Stimulated activated effector memory CD8-positive, alpha-beta T cell treated with anti-CD3 and anti-CD28 coated beads, Interleukin-12 subunit alpha, Interleukin-12 subunit beta, amount 100 ng/mL, for 72 hours (primary cell): ENCODE measurements at regions not wholly inside any gene's neighbourhood (a gene's known extent, or its start where the extent isn't known, plus 50 kb on each side); places are given as distances from the start of the nearest gene placed in this dataset.
"Not testable (repeated sequence)": the region's sequence is repeated elsewhere in the genome, so short reads cannot be mapped to it uniquely, and the experiment has no call there.

Experiments used
- ATAC-seq: fragments of 150-1000 bp; cut with Tn5 transposase; 2 replicates; pipeline ENCODE4 v1.10.0; 2021
- DNase-seq, 2 donors: peaks; one replicate each; pipeline ENCODE4 v3.0.0; 2021 to 2022; ENCODE audit warnings: low spot score in 2 of 2
- H3K27ac Mint-ChIP-seq: one replicate; pipeline ENCODE4 v1.8.0; 2022; ENCODE audit warnings: mild to moderate bottlenecking, mixed read lengths
- H3K36me3 Mint-ChIP-seq: one replicate; pipeline ENCODE4 v1.8.0; 2022; ENCODE audit warnings: mild to moderate bottlenecking, mixed read lengths
- H3K4me1 Mint-ChIP-seq: one replicate; pipeline ENCODE4 v1.8.0; 2022; ENCODE audit warnings: mixed read lengths
- H3K4me3 Mint-ChIP-seq: one replicate; pipeline ENCODE4 v1.8.0; 2022; ENCODE audit warnings: mild to moderate bottlenecking, mixed read lengths
- H3K9me3 Mint-ChIP-seq: one replicate; pipeline ENCODE4 v1.8.0; 2022; ENCODE audit warnings: mixed read lengths

GRCh38 chr5:124490315-124490714 lies 256.1 kb downstream of the ZNF608 start:
- H3K9me3 Mint-ChIP-seq: peaks cover 13% of the 10 kb centered on the region
- H3K27ac Mint-ChIP-seq, H3K36me3 Mint-ChIP-seq, H3K4me1 Mint-ChIP-seq, H3K4me3 Mint-ChIP-seq, DNase-seq, ATAC-seq: not testable (repeated sequence)

- DNase-seq: no peak
- no peak for ATAC-seq
- H3K27ac Mint-ChIP-seq: no peak overlapping the region
- peaks cover 7% of the 10 kb centered on the region for H3K9me3 Mint-ChIP-seq
- no peaks in the 10 kb centered on the region for H3K4me1 Mint-ChIP-seq
- no peaks in the 10 kb centered on the region for H3K36me3 Mint-ChIP-seq
- H3K4me3 Mint-ChIP-seq: no peak overlapping the region
Measured at GRCh38 chr5:124481419-124481818, 265.0 kb downstream of the ZNF608 start.

- no peaks in the 10 kb centered on the region for H3K4me1 Mint-ChIP-seq
- no peaks in the 10 kb centered on the region for H3K36me3 Mint-ChIP-seq
- ATAC-seq: no peak
- no peak overlapping the region for H3K27ac Mint-ChIP-seq
- no peak for DNase-seq
- H3K4me3 Mint-ChIP-seq: no peak overlapping the region
- peaks cover 7% of the 10 kb centered on the region for H3K9me3 Mint-ChIP-seq
Measured at GRCh38 chr5:124480964-124481363, 265.5 kb downstream of the ZNF608 start.

- Mint-ChIP-seq H3K4me1 (no peaks in the 10 kb centered on the region), H3K4me3 (no peak overlapping the region), H3K36me3 (no peaks in the 10 kb centered on the region), H3K9me3 (peaks cover 8% of the 10 kb centered on the region), H3K27ac (no peak overlapping the region)
- ATAC-seq (no peak), DNase-seq (no peak)
Measured at GRCh38 chr5:124480022-124480421, 266.4 kb downstream of the ZNF608 start.

- Mint-ChIP-seq H3K4me3 (no peak overlapping the region), H3K36me3 (no peaks in the 10 kb centered on the region), H3K9me3 (peaks cover 6% of the 10 kb centered on the region), H3K4me1 (no peaks in the 10 kb centered on the region), H3K27ac (no peak overlapping the region)
- no peak for ATAC-seq
- no peak for DNase-seq
Measured at GRCh38 chr5:124478264-124478663, 268.2 kb downstream of the ZNF608 start.

- ATAC-seq: no peak
- H3K27ac Mint-ChIP-seq: no peak overlapping the region
- H3K4me1 Mint-ChIP-seq: no peaks in the 10 kb centered on the region
- no peak for DNase-seq
- no peaks in the 10 kb centered on the region for H3K36me3 Mint-ChIP-seq
- H3K9me3 Mint-ChIP-seq: peaks cover 6% of the 10 kb centered on the region
- H3K4me3 Mint-ChIP-seq: no peak overlapping the region
Measured at GRCh38 chr5:124477577-124477976, 268.9 kb downstream of the ZNF608 start.

GRCh38 chr5:124477062-124477461 lies 269.4 kb downstream of the ZNF608 start:
- DNase-seq (no peak), ATAC-seq (no peak)
- H3K36me3 Mint-ChIP-seq: no peaks in the 10 kb centered on the region
- H3K9me3 Mint-ChIP-seq: peaks cover 6% of the 10 kb centered on the region
- H3K27ac Mint-ChIP-seq: no peak overlapping the region
- H3K4me3 Mint-ChIP-seq: no peak overlapping the region
- H3K4me1 Mint-ChIP-seq: no peaks in the 10 kb centered on the region

GRCh38 chr5:124474528-124475215 lies 271.8 kb downstream of the ZNF608 start:
- no peak for ATAC-seq
- DNase-seq: no peak
- H3K4me3 Mint-ChIP-seq: no peak overlapping the region

GRCh38 chr5:124468671-124469411 lies 277.6 kb downstream of the ZNF608 start:
- no peaks in the 10 kb centered on the region for H3K4me1 Mint-ChIP-seq
- H3K27ac Mint-ChIP-seq: no peak overlapping the region
- no peak overlapping the region for H3K4me3 Mint-ChIP-seq
- no peaks in the 10 kb centered on the region for H3K9me3 Mint-ChIP-seq
- DNase-seq (no peak), ATAC-seq (no peak)
- no peaks in the 10 kb centered on the region for H3K36me3 Mint-ChIP-seq

More at GRCh38 chr5:124474528-124475215, 271.8 kb downstream of the ZNF608 start:
- no peaks in the 10 kb centered on the region for H3K36me3 Mint-ChIP-seq
- H3K27ac Mint-ChIP-seq: no peak overlapping the region
- H3K4me1 Mint-ChIP-seq: no peaks in the 10 kb centered on the region
- H3K9me3 Mint-ChIP-seq: peaks cover 3% of the 10 kb centered on the region

GRCh38 chr5:124467745-124468144 lies 278.7 kb downstream of the ZNF608 start:
- Mint-ChIP-seq H3K36me3 (no peaks in the 10 kb centered on the region), H3K27ac (no peak overlapping the region), H3K9me3 (no peaks in the 10 kb centered on the region), H3K4me3 (no peak overlapping the region), H3K4me1 (no peaks in the 10 kb centered on the region)
- no peak for DNase-seq
- no peak for ATAC-seq

GRCh38 chr5:124466011-124466410 lies 280.4 kb downstream of the ZNF608 start:
- Mint-ChIP-seq H3K36me3 (no peaks in the 10 kb centered on the region), H3K27ac (no peak overlapping the region), H3K4me1 (no peaks in the 10 kb centered on the region), H3K4me3 (no peak overlapping the region), H3K9me3 (no peaks in the 10 kb centered on the region)
- ATAC-seq: no peak
- DNase-seq: no peak

- H3K4me1 Mint-ChIP-seq: no peaks in the 10 kb centered on the region
- H3K4me3 Mint-ChIP-seq: no peak overlapping the region
- DNase-seq (no peak), ATAC-seq (no peak)
- H3K9me3 Mint-ChIP-seq: peaks cover 7% of the 10 kb centered on the region
- H3K27ac Mint-ChIP-seq: no peak overlapping the region
- H3K36me3 Mint-ChIP-seq: no peaks in the 10 kb centered on the region
Measured at GRCh38 chr5:124463851-124464250, 282.6 kb downstream of the ZNF608 start.

- Mint-ChIP-seq H3K4me1 (no peaks in the 10 kb centered on the region), H3K27ac (no peak overlapping the region), H3K36me3 (no peaks in the 10 kb centered on the region), H3K9me3 (peaks cover 7% of the 10 kb centered on the region), H3K4me3 (no peak overlapping the region)
- DNase-seq (no peak), ATAC-seq (no peak)
Measured at GRCh38 chr5:124462751-124463150, 283.7 kb downstream of the ZNF608 start.

GRCh38 chr5:124461941-124462340 lies 284.5 kb downstream of the ZNF608 start:
- H3K27ac Mint-ChIP-seq: no peak overlapping the region
- H3K4me1 Mint-ChIP-seq: no peaks in the 10 kb centered on the region
- DNase-seq (no peak), ATAC-seq (no peak)
- no peak overlapping the region for H3K4me3 Mint-ChIP-seq
- H3K9me3 Mint-ChIP-seq: peaks cover 7% of the 10 kb centered on the region
- H3K36me3 Mint-ChIP-seq: no peaks in the 10 kb centered on the region

GRCh38 chr5:124461157-124461556 lies 285.3 kb downstream of the ZNF608 start:
- H3K9me3 Mint-ChIP-seq: peaks cover 7% of the 10 kb centered on the region
- ATAC-seq: no peak

GRCh38 chr5:124460642-124461041 lies 285.8 kb downstream of the ZNF608 start:
- peaks cover 7% of the 10 kb centered on the region for H3K9me3 Mint-ChIP-seq
- ATAC-seq (no peak), DNase-seq (no peak)
- H3K36me3 Mint-ChIP-seq: no peaks in the 10 kb centered on the region
- H3K4me3 Mint-ChIP-seq: no peak overlapping the region
- no peaks in the 10 kb centered on the region for H3K4me1 Mint-ChIP-seq
- no peak overlapping the region for H3K27ac Mint-ChIP-seq

More at GRCh38 chr5:124461157-124461556, 285.3 kb downstream of the ZNF608 start:
- Mint-ChIP-seq H3K27ac (no peak overlapping the region), H3K36me3 (no peaks in the 10 kb centered on the region), H3K4me3 (no peak overlapping the region), H3K4me1 (no peaks in the 10 kb centered on the region)
- DNase-seq: no peak
